WTC11 (cell line): ENCODE measurements at regions not wholly inside any gene's neighbourhood (a gene's known extent, or its start where the extent isn't known, plus 50 kb on each side); places are given as distances from the start of the nearest gene placed in this dataset.

ENCODE experiments used
- ATAC-seq: fragments of 200-7000 bp; cut with Tn5 transposase; 2 replicates; pipeline ENCODE4 v1.10.0; 2021; ENCODE audit warnings: mild to moderate bottlenecking, moderate library complexity
- CTCF ChIA-PET: fragments of 300-600 bp; sonication (Branson Sonifier 250); formaldehyde crosslinking; loops from one replicate; lab custom pipeline; 2021; ENCODE audit warnings: antibody characterized with exemption; lab: Charles Lee
- POLR2A ChIA-PET: fragments of 350-600 bp; sonication (Branson Sonifier 250); formaldehyde crosslinking; loops from one replicate; lab custom pipeline; 2021; ENCODE audit warnings: antibody characterized with exemption; lab: Charles Lee
- DNase-seq: peaks from one replicate; pipeline ENCODE4 v3.0.0; 2021; ENCODE audit warnings: low spot score
- H3K27ac Mint-ChIP-seq: 2 replicates; pipeline ENCODE4 v1.8.0; 2021; ENCODE audit warnings: mixed read lengths
- H3K27me3 Mint-ChIP-seq: 2 replicates; pipeline ENCODE4 v1.8.0; 2021; ENCODE audit warnings: low read depth, mild to moderate bottlenecking, moderate library complexity, mixed read lengths
- H3K36me3 Mint-ChIP-seq: 2 replicates; pipeline ENCODE4 v1.8.0; 2021; ENCODE audit warnings: mixed read lengths
- H3K4me1 Mint-ChIP-seq: 2 replicates; pipeline ENCODE4 v1.8.0; 2022; ENCODE audit warnings: mixed read lengths
- H3K4me3 Mint-ChIP-seq: 2 replicates; pipeline ENCODE4 v1.8.0; 2021; ENCODE audit warnings: mild to moderate bottlenecking, moderate library complexity, mixed read lengths
- H3K9me3 Mint-ChIP-seq: 2 replicates; pipeline ENCODE4 v1.8.0; 2021; ENCODE audit warnings: mixed read lengths
- E2F4 ChIP-seq: sonication (generic); formaldehyde crosslinking; IDR thresholded peaks from 2 replicates; pipeline ENCODE4 v1.8.1; 2022; ENCODE audit warnings: low read depth, mild to moderate bottlenecking, moderate library complexity, missing genetic modification reagents, borderline replicate concordance
- EMX1 ChIP-seq: fragments of 250-450 bp; sonication (Bioruptor Pico); IDR thresholded peaks from 2 replicates; pipeline ENCODE4 v1.8.0; 2021; ENCODE audit warnings: mild to moderate bottlenecking
- FOXK1 ChIP-seq: sonication (generic); formaldehyde crosslinking; IDR thresholded peaks from 2 replicates; pipeline ENCODE4 v1.8.0; 2022; ENCODE audit warnings: mild to moderate bottlenecking, moderate library complexity, missing genetic modification reagents
- FOXP1 ChIP-seq: sonication (generic); formaldehyde crosslinking; IDR thresholded peaks from 2 replicates; pipeline ENCODE4 v1.8.0; 2022; ENCODE audit warnings: missing genetic modification reagents, mild to moderate bottlenecking, moderate library complexity, borderline replicate concordance
- IRF1 ChIP-seq: sonication (generic); formaldehyde crosslinking; IDR thresholded peaks from 2 replicates; pipeline ENCODE4 v1.8.0; 2023; ENCODE audit warnings: missing genetic modification reagents
- JAZF1 ChIP-seq: fragments of 250-450 bp; sonication (Bioruptor Pico); IDR thresholded peaks from 2 replicates; pipeline ENCODE4 v1.9.0; 2021; ENCODE audit warnings: moderate library complexity, mild to moderate bottlenecking, inconsistent platforms
- JUN ChIP-seq: sonication (generic); formaldehyde crosslinking; IDR thresholded peaks from 2 replicates; pipeline ENCODE4 v1.8.0; 2023; ENCODE audit warnings: mild to moderate bottlenecking, missing genetic modification reagents
- KAT7 ChIP-seq: sonication (generic); formaldehyde crosslinking; IDR thresholded peaks from 2 replicates; pipeline ENCODE4 v1.8.1; 2023; ENCODE audit warnings: missing genetic modification reagents, mild to moderate bottlenecking, borderline replicate concordance
- MYBL2 ChIP-seq: sonication (generic); formaldehyde crosslinking; IDR thresholded peaks from 2 replicates; pipeline ENCODE4 v1.8.1; 2023; ENCODE audit warnings: mild to moderate bottlenecking, moderate library complexity, missing genetic modification reagents
- NFATC4 ChIP-seq: fragments of 250-450 bp; sonication (Bioruptor Pico); IDR thresholded peaks from 2 replicates; pipeline ENCODE4 v1.9.0; 2021; ENCODE audit warnings: mild to moderate bottlenecking
- NR3C1 ChIP-seq: sonication (generic); formaldehyde crosslinking; conservative IDR thresholded peaks from 2 replicates; pipeline ENCODE4 v1.8.1; 2023; ENCODE audit warnings: low read depth, mild to moderate bottlenecking, missing genetic modification reagents
- PRRX2 ChIP-seq: fragments of 250-450 bp; sonication (Bioruptor Pico); IDR thresholded peaks from 2 replicates; pipeline ENCODE4 v1.8.0; 2021; ENCODE audit warnings: mild to moderate bottlenecking
- RELA ChIP-seq: sonication (generic); formaldehyde crosslinking; IDR thresholded peaks from 2 replicates; pipeline ENCODE4 v1.8.1; 2022; ENCODE audit warnings: missing genetic modification reagents, mild to moderate bottlenecking, borderline replicate concordance
- STAT6 ChIP-seq: sonication (generic); formaldehyde crosslinking; conservative IDR thresholded peaks from 2 replicates; pipeline ENCODE4 v1.8.1; 2023; ENCODE audit warnings: mild to moderate bottlenecking, low read depth, missing genetic modification reagents, moderate library complexity
- TEAD4 ChIP-seq: sonication (generic); formaldehyde crosslinking; IDR thresholded peaks from 2 replicates; pipeline ENCODE4 v1.8.0; 2022; ENCODE audit warnings: mild to moderate bottlenecking, missing genetic modification reagents
- TP53 ChIP-seq: sonication (generic); formaldehyde crosslinking; IDR thresholded peaks from 2 replicates; pipeline ENCODE4 v1.8.1; 2023; ENCODE audit warnings: mild to moderate bottlenecking, missing genetic modification reagents
- USF1 ChIP-seq: sonication (generic); formaldehyde crosslinking; IDR thresholded peaks from 2 replicates; pipeline ENCODE4 v1.8.0; 2022; ENCODE audit warnings: mild to moderate bottlenecking, missing genetic modification reagents
- ZNF121 ChIP-seq: sonication (generic); formaldehyde crosslinking; IDR thresholded peaks from 2 replicates; pipeline ENCODE4 v1.8.0; 2023; ENCODE audit warnings: missing genetic modification reagents
- ZNF263 ChIP-seq: sonication (generic); formaldehyde crosslinking; IDR thresholded peaks from 2 replicates; pipeline ENCODE4 v1.8.1; 2022; ENCODE audit warnings: low read depth, mild to moderate bottlenecking, moderate library complexity, missing genetic modification reagents
- ZNF317 ChIP-seq: sonication (generic); formaldehyde crosslinking; IDR thresholded peaks from 2 replicates; pipeline ENCODE4 v1.8.1; 2023; ENCODE audit warnings: low read depth, mild to moderate bottlenecking, moderate library complexity, missing genetic modification reagents, borderline replicate concordance
- ZNF396 ChIP-seq: fragments of 250-450 bp; sonication (Bioruptor Pico); IDR thresholded peaks from 2 replicates; pipeline ENCODE4 v1.8.0; 2021; ENCODE audit warnings: mild to moderate bottlenecking, moderate library complexity, borderline replicate concordance
- ZNF532 ChIP-seq: fragments of 250-450 bp; sonication (Bioruptor Pico); IDR thresholded peaks from 2 replicates; pipeline ENCODE4 v1.9.0; 2021; ENCODE audit warnings: mild to moderate bottlenecking, borderline replicate concordance

- H3K9me3 Mint-ChIP-seq, result peaks cover 88% of the 10 kb centered on the region
- H3K4me3 Mint-ChIP-seq, result no peak overlapping the region
- no peaks in the 10 kb centered on the region for H3K4me1 Mint-ChIP-seq
- no peak for DNase-seq
- H3K27me3 Mint-ChIP-seq, result peaks cover 4% of the 10 kb centered on the region; the same call in 1 of the 2 replicates
- ChIA-PET CTCF (no interaction called here), POLR2A (no interaction called here)
- peaks cover 43% of the 10 kb centered on the region for H3K36me3 Mint-ChIP-seq
- no peak for ATAC-seq
- TF ChIP-seq FOXP1 (CRISPR knock-in tag) (no peak), JUN (no peak), NFATC4 (CRISPR knock-in tag) (no peak), IRF1 (no peak), ZNF396 (CRISPR knock-in tag) (no peak), NR3C1 (CRISPR knock-in tag) (no peak), PRRX2 (CRISPR knock-in tag) (no peak), ZNF317 (CRISPR knock-in tag) (no peak), EMX1 (CRISPR knock-in tag) (no peak), E2F4 (CRISPR knock-in tag) (no peak), ZNF532 (CRISPR knock-in tag) (no peak)
- no peak overlapping the region for H3K27ac Mint-ChIP-seq
Measured at GRCh38 chr17:52227926-52228325, 69.4 kb upstream of the CA10 start.

- CTCF ChIA-PET, result no interaction called here
- H3K4me1 Mint-ChIP-seq, result no peaks in the 10 kb centered on the region
Measured at GRCh38 chr17:52213451-52213850, 54.9 kb upstream of the CA10 start.

GRCh38 chr17:52212851-52213250, 54.3 kb upstream of the CA10 start:
- CTCF ChIA-PET, result no interaction called here
- Mint-ChIP-seq H3K27me3 (peaks cover 5% of the 10 kb centered on the region; the same call in 1 of the 2 replicates), H3K4me1 (no peaks in the 10 kb centered on the region), H3K36me3 (peaks cover 37% of the 10 kb centered on the region), H3K9me3 (peaks cover 66% of the 10 kb centered on the region), H3K4me3 (no peak overlapping the region), H3K27ac (no peak overlapping the region)
- POLR2A ChIA-PET, result no interaction called here
- no peak for DNase-seq
- TF ChIP-seq ZNF121 (CRISPR knock-in tag), result no peak
- TF ChIP-seq TP53, result no peak
- no peak for TF ChIP-seq RELA (CRISPR knock-in tag)
- TF ChIP-seq IRF1, result no peak
- TF ChIP-seq FOXK1 (CRISPR knock-in tag), result no peak
- TF ChIP-seq TEAD4 (CRISPR knock-in tag), result no peak
- TF ChIP-seq STAT6 (CRISPR knock-in tag), result no peak
- no peak for TF ChIP-seq KAT7
- TF ChIP-seq ZNF263 (CRISPR knock-in tag), result no peak
- TF ChIP-seq JUN, result no peak
- no peak for TF ChIP-seq MYBL2
- TF ChIP-seq, all 79 proteins: peak for 0
- no peak for ATAC-seq

More at GRCh38 chr17:52213451-52213850, 54.9 kb upstream of the CA10 start:
- no peak for TF ChIP-seq JAZF1 (CRISPR knock-in tag)
- no peak for TF ChIP-seq USF1 (CRISPR knock-in tag)
- TF ChIP-seq, all 79 proteins: peak for 0
- Mint-ChIP-seq H3K9me3 (peaks cover 62% of the 10 kb centered on the region), H3K36me3 (peaks cover 35% of the 10 kb centered on the region), H3K27me3 (peaks cover 5% of the 10 kb centered on the region; the same call in 1 of the 2 replicates), H3K4me3 (no peak overlapping the region), H3K27ac (no peak overlapping the region)
- DNase-seq (no peak), ATAC-seq (no peak)
- POLR2A ChIA-PET, result no interaction called here
